OCI-LY7 (cell line): ENCODE measurements at regions not wholly inside any gene's neighbourhood (a gene's known extent, or its start where the extent isn't known, plus 50 kb on each side); places are given as distances from the start of the nearest gene placed in this dataset.

Experiments used
- EZH2phosphoT487 ChIP-seq: fragments of 200-600 bp; sonication (generic); IDR thresholded peaks from 2 replicates; pipeline ENCODE4 v1.6.1; 2018; ENCODE audit warnings: low read depth, borderline replicate concordance, mild to moderate bottlenecking, mixed run types, antibody characterized with exemption, low read length, moderate library complexity, mixed read lengths
- TF ChIP-seq, protein P1 (sequence below): fragments of 200-600 bp; sonication (generic); conservative IDR thresholded peaks from 2 replicates; pipeline ENCODE4 v1.5.1; 2014; ENCODE audit warnings: mild to moderate bottlenecking, antibody characterized with exemption, low read length, moderate library complexity, mixed read lengths

DNA sequence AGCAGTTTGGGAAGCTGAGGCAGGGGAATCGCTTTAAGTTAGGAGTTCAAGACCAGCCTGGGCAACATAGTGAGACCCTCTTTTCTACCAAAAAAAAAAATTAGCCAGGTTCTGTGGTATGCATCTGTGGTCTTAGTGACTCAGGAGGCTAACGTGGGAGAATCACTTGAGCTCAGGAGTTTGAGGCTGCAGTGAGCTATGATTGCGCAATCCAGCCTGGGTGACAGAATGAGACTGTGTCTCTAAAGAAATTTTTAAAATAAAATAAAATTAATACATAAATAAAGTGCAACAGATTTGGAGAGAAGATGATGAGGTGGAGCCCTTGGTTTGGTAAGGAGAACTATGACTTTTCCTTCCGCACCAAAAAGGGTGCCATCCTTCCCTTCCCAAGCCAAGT, 436.9 kb downstream of the NLGN4X start:
- TF ChIP-seq, protein P1, sequence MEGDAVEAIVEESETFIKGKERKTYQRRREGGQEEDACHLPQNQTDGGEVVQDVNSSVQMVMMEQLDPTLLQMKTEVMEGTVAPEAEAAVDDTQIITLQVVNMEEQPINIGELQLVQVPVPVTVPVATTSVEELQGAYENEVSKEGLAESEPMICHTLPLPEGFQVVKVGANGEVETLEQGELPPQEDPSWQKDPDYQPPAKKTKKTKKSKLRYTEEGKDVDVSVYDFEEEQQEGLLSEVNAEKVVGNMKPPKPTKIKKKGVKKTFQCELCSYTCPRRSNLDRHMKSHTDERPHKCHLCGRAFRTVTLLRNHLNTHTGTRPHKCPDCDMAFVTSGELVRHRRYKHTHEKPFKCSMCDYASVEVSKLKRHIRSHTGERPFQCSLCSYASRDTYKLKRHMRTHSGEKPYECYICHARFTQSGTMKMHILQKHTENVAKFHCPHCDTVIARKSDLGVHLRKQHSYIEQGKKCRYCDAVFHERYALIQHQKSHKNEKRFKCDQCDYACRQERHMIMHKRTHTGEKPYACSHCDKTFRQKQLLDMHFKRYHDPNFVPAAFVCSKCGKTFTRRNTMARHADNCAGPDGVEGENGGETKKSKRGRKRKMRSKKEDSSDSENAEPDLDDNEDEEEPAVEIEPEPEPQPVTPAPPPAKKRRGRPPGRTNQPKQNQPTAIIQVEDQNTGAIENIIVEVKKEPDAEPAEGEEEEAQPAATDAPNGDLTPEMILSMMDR, result no peak
- TF ChIP-seq EZH2phosphoT487, result no peak
